ENCODE measurements at regions not wholly inside any gene's neighbourhood (a gene's known extent, or its start where the extent isn't known, plus 50 kb on each side); places are given as distances from the start of the nearest gene placed in this dataset.

GRCh38 chr7:51482976-51483375, 166.4 kb upstream of the COBL start:
- TF ChIP-seq CTCF (IDR thresholded peaks at IDR 0.05) = no peak
- TF ChIP-seq EZH2 (IDR thresholded peaks at IDR 0.05) = no peak

All from neural progenitor cell (in vitro differentiated cells).